Smooth muscle cell (in vitro differentiated cells): ENCODE measurements at regions not wholly inside any gene's neighbourhood (a gene's known extent, or its start where the extent isn't known, plus 50 kb on each side); places are given as distances from the start of the nearest gene placed in this dataset.

Source experiments
- DNase-seq: peaks from one replicate; lab custom pipeline; 2025; ENCODE audit not compliant: unreplicated experiment; lab: John Stamatoyannopoulos, UW
- H2AFZ ChIP-seq: fragments of 200-600 bp; sonication (generic); 2 replicates; pipeline ENCODE4 v1.6.0; 2016; ENCODE audit warnings: antibody characterized with exemption, low read depth, mild to moderate bottlenecking
- H3F3A ChIP-seq: fragments of 200-600 bp; sonication (generic); 2 replicates; pipeline ENCODE4 v1.6.0; 2017; ENCODE audit warnings: antibody characterized with exemption, low read depth
- H3K27ac ChIP-seq: fragments of 200-600 bp; sonication (generic); 2 replicates; pipeline ENCODE4 v1.5.1; 2016; ENCODE audit warnings: low read depth, mild to moderate bottlenecking
- H3K27me3 ChIP-seq: fragments of 200-600 bp; sonication (generic); 2 replicates; pipeline ENCODE4 v1.6.1; 2016; ENCODE audit warnings: low read depth, mild to moderate bottlenecking
- H3K36me3 ChIP-seq: fragments of 200-600 bp; sonication (generic); 2 replicates; pipeline ENCODE4 v1.5.1; 2016; ENCODE audit warnings: low read depth
- H3K4me1 ChIP-seq: fragments of 200-600 bp; sonication (generic); 2 replicates; pipeline ENCODE4 v1.5.1; 2016; ENCODE audit warnings: low read depth
- H3K4me2 ChIP-seq: fragments of 200-600 bp; sonication (generic); 2 replicates; pipeline ENCODE4 v1.6.0; 2016; ENCODE audit warnings: mild to moderate bottlenecking
- H3K4me3 ChIP-seq: fragments of 200-600 bp; sonication (generic); 2 replicates; pipeline ENCODE4 v1.5.1; 2016; ENCODE audit warnings: mild to moderate bottlenecking
- H3K79me2 ChIP-seq: fragments of 200-600 bp; sonication (generic); 2 replicates; pipeline ENCODE4 v1.6.0; 2016; ENCODE audit warnings: low read depth, mild to moderate bottlenecking
- H3K9ac ChIP-seq: fragments of 200-600 bp; sonication (generic); 2 replicates; pipeline ENCODE4 v1.6.0; 2016; ENCODE audit warnings: low read depth
- H3K9me3 ChIP-seq: fragments of 200-600 bp; sonication (generic); replicated peaks from 2 replicates; pipeline ENCODE4 v1.5.1; 2016; ENCODE audit warnings: low read depth
- H4K20me1 ChIP-seq: fragments of 200-600 bp; sonication (generic); 2 replicates; pipeline ENCODE4 v1.6.0; 2016; ENCODE audit warnings: low read depth
- CTCF ChIP-seq: fragments of 200-600 bp; sonication (generic); IDR thresholded peaks from 2 replicates; pipeline ENCODE4 v1.5.1; 2017; ENCODE audit warnings: borderline replicate concordance, mild to moderate bottlenecking, antibody characterized with exemption; ENCODE audit not compliant: insufficient read depth, poor library complexity, severe bottlenecking
- WGBS: methylation state at CpG from one replicate; pipeline ENCODE4 v1.1.7; 2016; ENCODE audit warnings: low lambda C conversion rate; 5-methylcytosine and 5-hydroxymethylcytosine counted together

GRCh38 chr13:72201726-72202125, 334.7 kb upstream of the DACH1 start:
- Histone ChIP-seq H3K79me2 (no peaks in the 10 kb centered on the region), H3K4me3 (no peak overlapping the region), H3F3A (no peaks in the 10 kb centered on the region), H3K9me3 (no peaks in the 10 kb centered on the region), H3K27ac (no peak overlapping the region), H3K36me3 (no peaks in the 10 kb centered on the region), H3K4me2 (no peak overlapping the region), H3K9ac (no peak overlapping the region), H3K27me3 (no peaks in the 10 kb centered on the region), H2AFZ (no peak overlapping the region), H4K20me1 (no peaks in the 10 kb centered on the region), H3K4me1 (no peaks in the 10 kb centered on the region)
- no peak for DNase-seq
- TF ChIP-seq CTCF: no peak

- H3K4me2 ChIP-seq: no peak overlapping the region
- H3K9me3 ChIP-seq: no peaks in the 10 kb centered on the region
- no peaks in the 10 kb centered on the region for H3K79me2 ChIP-seq
- no peaks in the 10 kb centered on the region for H3K36me3 ChIP-seq
- DNase-seq: no peak
- no peaks in the 10 kb centered on the region for H3F3A ChIP-seq
- no peak overlapping the region for H3K4me3 ChIP-seq
- 46% methylated on average over 2 of the region's 2 CpGs for WGBS
- no peak overlapping the region for H2AFZ ChIP-seq
- H3K9ac ChIP-seq: no peak overlapping the region
- no peak overlapping the region for H3K27ac ChIP-seq
- no peaks in the 10 kb centered on the region for H3K4me1 ChIP-seq
- H3K27me3 ChIP-seq: no peaks in the 10 kb centered on the region
- no peak for TF ChIP-seq CTCF
- H4K20me1 ChIP-seq: no peaks in the 10 kb centered on the region
Measured at GRCh38 chr13:72199640-72200039, 332.6 kb upstream of the DACH1 start.

- no peak overlapping the region for H3K4me2 ChIP-seq
- TF ChIP-seq CTCF: no peak
- H3K79me2 ChIP-seq: no peaks in the 10 kb centered on the region
- H3K36me3 ChIP-seq: no peaks in the 10 kb centered on the region
- no peaks in the 10 kb centered on the region for H3K9me3 ChIP-seq
- 50% methylated on average over 2 of the region's 2 CpGs for WGBS
- no peaks in the 10 kb centered on the region for H3K27me3 ChIP-seq
- H3F3A ChIP-seq: no peaks in the 10 kb centered on the region
- H3K4me3 ChIP-seq: no peak overlapping the region
- H4K20me1 ChIP-seq: no peaks in the 10 kb centered on the region
- H3K4me1 ChIP-seq: no peaks in the 10 kb centered on the region
- DNase-seq: no peak
- H3K9ac ChIP-seq: no peak overlapping the region
- no peak overlapping the region for H3K27ac ChIP-seq
- no peak overlapping the region for H2AFZ ChIP-seq
Measured at GRCh38 chr13:72198967-72199560, 332.1 kb upstream of the DACH1 start.

DNA sequence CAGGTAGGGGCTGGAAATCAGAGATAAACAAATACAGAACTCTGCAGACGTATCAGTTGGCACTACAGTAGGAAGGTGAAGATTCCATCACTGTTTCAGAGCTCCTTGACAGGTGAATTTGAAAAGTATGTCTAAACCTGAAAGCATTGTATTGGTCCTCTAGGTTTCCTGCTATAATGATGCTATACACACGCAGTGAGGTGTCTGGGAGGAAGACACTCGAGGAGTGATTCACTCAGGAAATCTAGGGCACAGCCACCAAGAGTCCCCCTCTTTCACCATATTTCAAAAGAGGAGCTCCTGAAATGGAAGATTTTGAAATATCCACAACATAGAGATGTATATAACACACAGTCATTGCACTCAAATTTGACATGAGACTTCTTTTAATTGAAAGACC, 331.0 kb upstream of the DACH1 start:
- H3K27me3 ChIP-seq: no peaks in the 10 kb centered on the region
- H3K27ac ChIP-seq: no peak overlapping the region
- no peak overlapping the region for H3K4me3 ChIP-seq
- TF ChIP-seq CTCF: no peak
- no peaks in the 10 kb centered on the region for H3K4me1 ChIP-seq
- no peaks in the 10 kb centered on the region for H3K36me3 ChIP-seq
- H3K4me2 ChIP-seq: no peak overlapping the region
- no peaks in the 10 kb centered on the region for H3K9me3 ChIP-seq
- H3K9ac ChIP-seq: no peak overlapping the region
- H2AFZ ChIP-seq: no peak overlapping the region
- no peaks in the 10 kb centered on the region for H4K20me1 ChIP-seq
- no peaks in the 10 kb centered on the region for H3F3A ChIP-seq
- no peaks in the 10 kb centered on the region for H3K79me2 ChIP-seq
- WGBS: 77% methylated on average over 3 of the region's 3 CpGs
- DNase-seq: no peak
